ENCODE measurements at regions not wholly inside any gene's neighbourhood (a gene's known extent, or its start where the extent isn't known, plus 50 kb on each side); places are given as distances from the start of the nearest gene placed in this dataset.

DNA sequence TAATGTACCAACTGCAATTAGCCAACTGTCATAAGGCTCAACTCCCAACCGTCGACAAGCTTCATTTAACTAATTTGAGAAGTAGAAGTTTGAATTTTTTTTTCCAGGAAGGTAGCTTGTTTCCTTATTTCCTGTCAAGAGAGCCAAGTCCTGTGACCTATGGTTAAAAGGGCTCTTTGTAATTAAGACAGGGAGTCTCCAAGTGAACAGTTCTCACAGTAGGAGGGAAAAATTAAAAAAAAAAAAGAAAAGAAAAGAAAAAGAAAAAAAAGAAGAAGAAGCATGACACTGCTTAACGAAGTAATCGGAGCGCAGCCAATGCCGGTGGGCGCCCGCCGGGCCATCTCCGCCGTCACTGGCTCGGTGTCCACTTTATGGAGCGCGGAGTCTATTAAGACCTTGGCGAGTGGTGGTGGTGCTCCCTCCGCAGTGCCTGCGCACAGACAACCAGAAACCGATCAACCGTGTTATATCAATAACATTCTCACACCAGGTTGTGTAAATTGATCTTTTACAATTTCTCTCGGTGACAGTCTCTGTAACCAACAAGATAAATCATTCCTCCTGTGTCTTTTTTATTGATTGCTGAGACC, 197.2 kb upstream of the POU3F3 start (continued):
- no peak for TF ChIP-seq CHD2 (IDR thresholded peaks at IDR 0.05; ENCODE audit: low read length, partially characterized antibody)

DNA sequence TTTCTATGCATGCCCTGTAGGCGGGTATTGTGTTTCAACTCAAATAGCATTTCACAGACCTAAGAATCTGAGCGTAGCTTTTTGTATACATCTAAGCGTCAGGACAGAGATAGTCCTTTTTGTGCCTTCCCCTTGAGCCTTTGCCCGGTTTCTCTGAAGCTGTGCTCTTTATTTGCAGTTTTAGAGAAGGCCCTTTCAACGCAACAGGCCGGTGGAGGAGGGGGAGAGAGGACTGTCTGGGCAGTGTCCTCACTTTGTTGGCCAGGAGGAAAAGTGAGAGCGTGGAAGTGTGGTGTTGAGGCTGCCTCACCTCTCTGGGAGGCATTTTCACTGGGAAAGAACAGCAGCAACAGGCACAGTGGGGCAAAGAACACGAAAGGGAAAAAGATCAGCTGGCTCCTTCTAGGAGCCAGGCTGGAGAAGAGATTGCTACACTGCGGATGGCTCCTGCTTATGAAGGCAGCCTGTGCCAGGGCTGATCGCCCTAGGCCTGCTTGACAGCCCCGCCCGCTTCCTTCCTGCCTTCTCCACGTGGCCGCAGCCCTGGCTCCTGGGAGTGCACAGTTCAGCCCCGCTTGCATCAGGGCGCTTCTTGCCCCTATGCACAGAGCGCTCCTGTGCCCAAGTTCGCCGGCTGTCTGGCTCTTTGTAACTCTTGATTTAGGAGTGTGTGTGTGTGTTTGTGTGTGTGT, 195.6 kb upstream of the POU3F3 start:
- peak; percentile 37 for DNase-seq
- WGBS (ENCODE audit: low lambda C conversion rate) = 64% methylated on average over 18 of the region's 19 CpGs
- Histone ChIP-seq H3K79me2 (ENCODE audit: insufficient read depth) (no peaks in the 10 kb centered on the region), H3K27me3 (ENCODE audit: insufficient read depth) (no peaks in the 10 kb centered on the region), H3K4me2 (no peak overlapping the region), H3K9me3 (peaks cover under 1% of the 10 kb centered on the region; the same call in 1 of the 2 replicates), H3K9ac (no peak overlapping the region), H3K4me3 (ENCODE audit: low read depth in 2 of 2, low read length in 1 of 2) (no peak overlapping the region), H2AFZ (ENCODE audit: low read depth) (no peak overlapping the region), H3K9me2 (no peaks in the 10 kb centered on the region), H4K20me1 (ENCODE audit: insufficient read depth) (no peaks in the 10 kb centered on the region), H3K27ac (ENCODE audit: low read depth in 2 of 2, low read length in 1 of 2) (no peak overlapping the region), H3K36me3 (replicated peaks in 1 of 2; ENCODE audit: control insufficient read depth in 1 of 2, insufficient read depth in 2 of 2, low read length in 1 of 2) (no peaks in the 10 kb centered on the region), H3F3A (replicated peaks; ENCODE audit: insufficient read depth) (no peaks in the 10 kb centered on the region), H3K4me1 (ENCODE audit: control insufficient read depth in 1 of 2, insufficient read depth in 2 of 2, low read depth in 1 of 2, low read length in 1 of 2) (peaks cover 0 to 11% of the 10 kb centered on the region in 2 experiments; a peak in 2 of 4 replicates)
- ChIA-PET CTCF (no interaction called here), POLR2A (no interaction called here)
- TF ChIP-seq GABPA (IDR thresholded peaks at IDR 0.05; ENCODE audit: low read depth) (no peak), TEAD4 (IDR thresholded peaks at IDR 0.05; ENCODE audit: borderline replicate concordance, insufficient read depth) (no peak)

DNA sequence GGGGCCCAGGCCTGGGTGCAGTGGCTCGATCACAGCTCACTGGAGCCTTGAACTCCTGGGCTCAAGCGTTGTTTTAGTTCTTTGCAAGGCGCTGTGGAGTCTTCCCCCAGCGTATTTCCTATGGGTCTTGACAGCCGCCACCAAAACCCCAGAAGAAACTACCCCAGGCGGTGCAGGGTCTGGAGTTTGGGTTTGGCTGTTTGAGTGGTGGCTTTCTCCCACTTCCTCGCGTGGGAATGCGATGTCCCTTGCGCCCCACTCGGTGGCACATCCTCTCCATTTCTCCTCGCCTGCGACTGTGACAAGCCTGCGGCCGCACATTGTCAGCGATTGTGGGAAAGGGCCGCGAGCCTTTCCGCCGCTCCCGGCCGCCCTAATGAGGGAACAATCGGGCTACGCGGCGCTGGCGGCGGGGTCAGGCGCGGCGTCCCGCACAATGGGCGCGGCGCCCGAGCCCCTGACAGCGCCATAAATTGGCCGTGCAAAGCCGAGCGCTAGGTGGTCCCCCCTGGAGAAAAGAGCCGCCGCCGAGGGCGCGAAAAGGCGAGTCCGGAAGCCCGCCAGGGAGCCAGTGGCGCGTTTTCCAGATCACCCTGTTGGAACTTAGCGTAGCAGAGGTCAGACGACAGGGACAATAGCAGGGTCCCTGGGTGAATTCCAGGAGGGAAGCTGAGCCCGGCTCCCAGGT, 194.9 kb upstream of the POU3F3 start:
- no peak overlapping the region for H3K4me3 ChIP-seq (ENCODE audit: low read depth in 2 of 2, low read length in 1 of 2)
- no peaks in the 10 kb centered on the region for H4K20me1 ChIP-seq (ENCODE audit: insufficient read depth)
- ChIA-PET CTCF (interaction anchor here (1.4 kb wide), 1 partner anchor 74 kb away, joined by 3 read pairs; no protein-coding TSS in a partner anchor), POLR2A (no interaction called here)
- no peak overlapping the region for H3K27ac ChIP-seq (ENCODE audit: low read depth in 2 of 2, low read length in 1 of 2)
- H3K4me1 ChIP-seq (ENCODE audit: control insufficient read depth in 1 of 2, insufficient read depth in 2 of 2, low read depth in 1 of 2, low read length in 1 of 2) = peaks cover 0 to 11% of the 10 kb centered on the region in 2 experiments; a peak in 2 of 4 replicates
- no peak overlapping the region for H3K9ac ChIP-seq
- H3K4me2 ChIP-seq = no peak overlapping the region
- no peaks in the 10 kb centered on the region for H3K9me2 ChIP-seq
- no peaks in the 10 kb centered on the region for H3K36me3 ChIP-seq (replicated peaks in 1 of 2; ENCODE audit: control insufficient read depth in 1 of 2, insufficient read depth in 2 of 2, low read length in 1 of 2)
- H2AFZ ChIP-seq (ENCODE audit: low read depth) = no peak overlapping the region
- no peak for DNase-seq
- no peaks in the 10 kb centered on the region for H3K27me3 ChIP-seq (ENCODE audit: insufficient read depth)
- H3F3A ChIP-seq (replicated peaks; ENCODE audit: insufficient read depth) = no peaks in the 10 kb centered on the region
- H3K79me2 ChIP-seq (ENCODE audit: insufficient read depth) = no peaks in the 10 kb centered on the region
- peaks cover 6% of the 10 kb centered on the region; the same call in 1 of the 2 replicates for H3K9me3 ChIP-seq
- WGBS (ENCODE audit: low lambda C conversion rate) = 84% methylated on average over 52 of the region's 53 CpGs
- TF ChIP-seq GATA2 (CRISPR knock-in tag; IDR thresholded peaks at IDR 0.05) (no peak), MXI1 (IDR thresholded peaks at IDR 0.05; ENCODE audit: low read depth, low read length) (no peak), POLR2AphosphoS5 (IDR thresholded peaks at IDR 0.05; ENCODE audit: low read depth, low read length) (no peak), SIN3A (IDR thresholded peaks at IDR 0.05; ENCODE audit: borderline replicate concordance, low read depth, low read length) (no peak), FOSL2 (IDR thresholded peaks at IDR 0.05; ENCODE audit: borderline replicate concordance, low read depth) (no peak), ELF1 (IDR thresholded peaks at IDR 0.05) (no peak), GABPA (IDR thresholded peaks at IDR 0.05; ENCODE audit: low read depth) (no peak), MEF2A (IDR thresholded peaks at IDR 0.05; ENCODE audit: borderline replicate concordance, low read depth) (no peak), JUND (IDR thresholded peaks at IDR 0.05) (no peak), FOXM1 (IDR thresholded peaks at IDR 0.05; ENCODE audit: low read depth) (no peak), NFIC (IDR thresholded peaks at IDR 0.05; ENCODE audit: borderline replicate concordance) (no peak), EZH2phosphoT487 (IDR thresholded peaks at IDR 0.05; ENCODE audit: borderline replicate concordance, low read depth) (no peak), CHD2 (IDR thresholded peaks at IDR 0.05; ENCODE audit: low read length, partially characterized antibody) (no peak)
- TF ChIP-seq, protein P1, sequence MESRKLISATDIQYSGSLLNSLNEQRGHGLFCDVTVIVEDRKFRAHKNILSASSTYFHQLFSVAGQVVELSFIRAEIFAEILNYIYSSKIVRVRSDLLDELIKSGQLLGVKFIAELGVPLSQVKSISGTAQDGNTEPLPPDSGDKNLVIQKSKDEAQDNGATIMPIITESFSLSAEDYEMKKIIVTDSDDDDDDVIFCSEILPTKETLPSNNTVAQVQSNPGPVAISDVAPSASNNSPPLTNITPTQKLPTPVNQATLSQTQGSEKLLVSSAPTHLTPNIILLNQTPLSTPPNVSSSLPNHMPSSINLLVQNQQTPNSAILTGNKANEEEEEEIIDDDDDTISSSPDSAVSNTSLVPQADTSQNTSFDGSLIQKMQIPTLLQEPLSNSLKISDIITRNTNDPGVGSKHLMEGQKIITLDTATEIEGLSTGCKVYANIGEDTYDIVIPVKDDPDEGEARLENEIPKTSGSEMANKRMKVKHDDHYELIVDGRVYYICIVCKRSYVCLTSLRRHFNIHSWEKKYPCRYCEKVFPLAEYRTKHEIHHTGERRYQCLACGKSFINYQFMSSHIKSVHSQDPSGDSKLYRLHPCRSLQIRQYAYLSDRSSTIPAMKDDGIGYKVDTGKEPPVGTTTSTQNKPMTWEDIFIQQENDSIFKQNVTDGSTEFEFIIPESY (IDR thresholded peaks at IDR 0.05; ENCODE audit: borderline replicate concordance, low read depth) = no peak
- TF ChIP-seq, protein P2, sequence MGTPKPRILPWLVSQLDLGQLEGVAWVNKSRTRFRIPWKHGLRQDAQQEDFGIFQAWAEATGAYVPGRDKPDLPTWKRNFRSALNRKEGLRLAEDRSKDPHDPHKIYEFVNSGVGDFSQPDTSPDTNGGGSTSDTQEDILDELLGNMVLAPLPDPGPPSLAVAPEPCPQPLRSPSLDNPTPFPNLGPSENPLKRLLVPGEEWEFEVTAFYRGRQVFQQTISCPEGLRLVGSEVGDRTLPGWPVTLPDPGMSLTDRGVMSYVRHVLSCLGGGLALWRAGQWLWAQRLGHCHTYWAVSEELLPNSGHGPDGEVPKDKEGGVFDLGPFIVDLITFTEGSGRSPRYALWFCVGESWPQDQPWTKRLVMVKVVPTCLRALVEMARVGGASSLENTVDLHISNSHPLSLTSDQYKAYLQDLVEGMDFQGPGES (IDR thresholded peaks at IDR 0.05; ENCODE audit: low read depth, low read length) = no peak
- TF ChIP-seq, protein P3, sequence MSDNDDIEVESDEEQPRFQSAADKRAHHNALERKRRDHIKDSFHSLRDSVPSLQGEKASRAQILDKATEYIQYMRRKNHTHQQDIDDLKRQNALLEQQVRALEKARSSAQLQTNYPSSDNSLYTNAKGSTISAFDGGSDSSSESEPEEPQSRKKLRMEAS (IDR thresholded peaks at IDR 0.05; ENCODE audit: low read depth) = no peak
- TF ChIP-seq, protein P4, sequence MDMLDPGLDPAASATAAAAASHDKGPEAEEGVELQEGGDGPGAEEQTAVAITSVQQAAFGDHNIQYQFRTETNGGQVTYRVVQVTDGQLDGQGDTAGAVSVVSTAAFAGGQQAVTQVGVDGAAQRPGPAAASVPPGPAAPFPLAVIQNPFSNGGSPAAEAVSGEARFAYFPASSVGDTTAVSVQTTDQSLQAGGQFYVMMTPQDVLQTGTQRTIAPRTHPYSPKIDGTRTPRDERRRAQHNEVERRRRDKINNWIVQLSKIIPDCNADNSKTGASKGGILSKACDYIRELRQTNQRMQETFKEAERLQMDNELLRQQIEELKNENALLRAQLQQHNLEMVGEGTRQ (IDR thresholded peaks at IDR 0.05; ENCODE audit: borderline replicate concordance, low read depth, low read length) = no peak
- TF ChIP-seq, protein P5, sequence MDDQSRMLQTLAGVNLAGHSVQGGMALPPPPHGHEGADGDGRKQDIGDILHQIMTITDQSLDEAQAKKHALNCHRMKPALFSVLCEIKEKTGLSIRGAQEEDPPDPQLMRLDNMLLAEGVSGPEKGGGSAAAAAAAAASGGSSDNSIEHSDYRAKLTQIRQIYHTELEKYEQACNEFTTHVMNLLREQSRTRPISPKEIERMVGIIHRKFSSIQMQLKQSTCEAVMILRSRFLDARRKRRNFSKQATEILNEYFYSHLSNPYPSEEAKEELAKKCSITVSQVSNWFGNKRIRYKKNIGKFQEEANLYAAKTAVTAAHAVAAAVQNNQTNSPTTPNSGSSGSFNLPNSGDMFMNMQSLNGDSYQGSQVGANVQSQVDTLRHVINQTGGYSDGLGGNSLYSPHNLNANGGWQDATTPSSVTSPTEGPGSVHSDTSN (IDR thresholded peaks at IDR 0.05) = no peak
